WERI-Rb-1 (cell line): ENCODE measurements at regions not wholly inside any gene's neighbourhood (a gene's known extent, or its start where the extent isn't known, plus 50 kb on each side); places are given as distances from the start of the nearest gene placed in this dataset.

Experiments
- DNase-seq: peaks from one replicate; pipeline ENCODE4 v3.0.0-alpha.2; 2020
- H3K27ac ChIP-seq: fragments of 250-450 bp; sonication (Bioruptor Pico); 2 replicates; pipeline ENCODE4 v1.5.1; 2020; ENCODE audit warnings: mild to moderate bottlenecking, moderate library complexity
- H3K27me3 ChIP-seq: fragments of 250-450 bp; sonication (Bioruptor Pico); 2 replicates; pipeline ENCODE4 v1.5.1; 2021; ENCODE audit warnings: mild to moderate bottlenecking, low read depth, moderate library complexity; ENCODE audit not compliant: insufficient read depth, severe bottlenecking
- H3K36me3 ChIP-seq: fragments of 250-450 bp; sonication (Bioruptor Pico); 2 replicates; pipeline ENCODE4 v1.5.1; 2020; ENCODE audit warnings: mild to moderate bottlenecking, moderate library complexity
- H3K4me3 ChIP-seq: 2 replicates; pipeline ENCODE4 v1.5.1; 2011; ENCODE audit warnings: low read depth, mild to moderate bottlenecking, control low read depth, low read length
- H3K9me3 ChIP-seq: fragments of 250-450 bp; sonication (Bioruptor Pico); 2 replicates; pipeline ENCODE4 v1.5.1; 2021; ENCODE audit warnings: mild to moderate bottlenecking, moderate library complexity; ENCODE audit not compliant: severe bottlenecking
- TF ChIP-seq, protein P1 (sequence below): IDR thresholded peaks from 2 replicates; pipeline ENCODE4 v1.5.1; 2011; ENCODE audit warnings: low read depth, mild to moderate bottlenecking, control low read depth, inconsistent platforms, low read length

DNA sequence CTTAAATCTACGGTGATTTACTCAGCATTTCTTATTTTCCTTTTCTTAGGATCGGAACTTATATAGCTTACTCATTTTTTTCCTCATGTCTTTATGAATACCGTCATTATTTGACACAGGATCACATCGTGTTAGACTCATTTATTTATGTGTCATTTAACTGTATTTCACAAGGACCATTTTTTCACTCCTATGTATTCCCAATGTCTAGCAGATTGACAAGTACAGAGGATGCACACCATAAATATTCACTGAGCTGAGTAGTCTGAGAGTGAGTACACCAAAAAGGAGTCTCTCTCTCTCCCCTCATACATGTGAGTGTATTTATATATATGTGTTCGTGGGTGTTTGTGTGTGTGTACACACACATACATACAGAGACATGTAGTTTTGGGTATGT, 573.5 kb downstream of the RNF144A start:
- Histone ChIP-seq H3K36me3 (no peaks in the 10 kb centered on the region), H3K27me3 (peaks cover 6% of the 10 kb centered on the region), H3K27ac (no peak overlapping the region), H3K9me3 (no peaks in the 10 kb centered on the region), H3K4me3 (no peak overlapping the region)
- TF ChIP-seq, protein P1, sequence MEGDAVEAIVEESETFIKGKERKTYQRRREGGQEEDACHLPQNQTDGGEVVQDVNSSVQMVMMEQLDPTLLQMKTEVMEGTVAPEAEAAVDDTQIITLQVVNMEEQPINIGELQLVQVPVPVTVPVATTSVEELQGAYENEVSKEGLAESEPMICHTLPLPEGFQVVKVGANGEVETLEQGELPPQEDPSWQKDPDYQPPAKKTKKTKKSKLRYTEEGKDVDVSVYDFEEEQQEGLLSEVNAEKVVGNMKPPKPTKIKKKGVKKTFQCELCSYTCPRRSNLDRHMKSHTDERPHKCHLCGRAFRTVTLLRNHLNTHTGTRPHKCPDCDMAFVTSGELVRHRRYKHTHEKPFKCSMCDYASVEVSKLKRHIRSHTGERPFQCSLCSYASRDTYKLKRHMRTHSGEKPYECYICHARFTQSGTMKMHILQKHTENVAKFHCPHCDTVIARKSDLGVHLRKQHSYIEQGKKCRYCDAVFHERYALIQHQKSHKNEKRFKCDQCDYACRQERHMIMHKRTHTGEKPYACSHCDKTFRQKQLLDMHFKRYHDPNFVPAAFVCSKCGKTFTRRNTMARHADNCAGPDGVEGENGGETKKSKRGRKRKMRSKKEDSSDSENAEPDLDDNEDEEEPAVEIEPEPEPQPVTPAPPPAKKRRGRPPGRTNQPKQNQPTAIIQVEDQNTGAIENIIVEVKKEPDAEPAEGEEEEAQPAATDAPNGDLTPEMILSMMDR, result no peak
- DNase-seq, result no peak

DNA sequence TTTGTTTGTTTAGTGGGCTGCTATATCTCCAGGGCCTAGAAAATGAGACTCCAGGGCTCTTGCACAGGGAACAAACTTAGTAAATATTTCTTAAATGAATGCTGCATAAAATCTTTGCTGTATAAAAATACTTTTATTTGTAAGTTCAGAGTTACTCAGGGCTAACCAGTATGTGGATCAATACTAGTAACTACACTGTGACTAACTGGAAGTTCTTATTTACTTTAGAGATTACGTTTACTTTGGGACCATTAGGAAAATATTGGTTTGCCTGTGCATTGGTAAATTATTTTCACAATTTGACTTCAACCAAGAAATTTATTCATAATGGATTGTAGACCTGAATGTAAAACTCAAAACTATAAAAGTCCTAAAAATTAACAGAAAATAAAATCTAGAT, 575.5 kb downstream of the RNF144A start:
- no peaks in the 10 kb centered on the region for H3K36me3 ChIP-seq
- TF ChIP-seq, protein P1, result no peak
- H3K9me3 ChIP-seq, result no peaks in the 10 kb centered on the region
- DNase-seq, result no peak
- H3K27me3 ChIP-seq, result no peaks in the 10 kb centered on the region
- H3K27ac ChIP-seq, result no peak overlapping the region
- no peak overlapping the region for H3K4me3 ChIP-seq

DNA sequence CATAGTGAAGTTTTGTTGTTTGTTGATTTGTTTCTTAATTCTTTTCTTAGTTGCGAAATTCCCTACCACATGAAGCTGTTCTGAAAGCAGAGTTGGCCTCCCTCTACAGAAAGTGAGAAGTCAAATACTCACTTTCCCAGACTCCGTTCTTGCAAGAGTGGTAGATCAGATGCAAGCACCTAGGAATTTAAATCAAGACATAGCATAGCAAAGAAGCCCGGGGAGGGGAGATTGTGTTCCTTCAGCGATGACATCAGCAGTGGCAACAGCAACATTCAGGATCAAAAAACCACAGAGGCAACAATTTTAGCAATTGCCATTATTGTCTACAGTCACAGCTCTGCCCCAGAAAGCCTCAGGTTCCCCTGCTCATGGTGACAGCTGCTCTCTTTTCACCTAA, 580.0 kb downstream of the RNF144A start:
- TF ChIP-seq, protein P1, result no peak
- no peak for DNase-seq
- Histone ChIP-seq H3K27me3 (no peaks in the 10 kb centered on the region), H3K4me3 (no peak overlapping the region), H3K9me3 (no peaks in the 10 kb centered on the region), H3K36me3 (no peaks in the 10 kb centered on the region), H3K27ac (no peak overlapping the region)

DNA sequence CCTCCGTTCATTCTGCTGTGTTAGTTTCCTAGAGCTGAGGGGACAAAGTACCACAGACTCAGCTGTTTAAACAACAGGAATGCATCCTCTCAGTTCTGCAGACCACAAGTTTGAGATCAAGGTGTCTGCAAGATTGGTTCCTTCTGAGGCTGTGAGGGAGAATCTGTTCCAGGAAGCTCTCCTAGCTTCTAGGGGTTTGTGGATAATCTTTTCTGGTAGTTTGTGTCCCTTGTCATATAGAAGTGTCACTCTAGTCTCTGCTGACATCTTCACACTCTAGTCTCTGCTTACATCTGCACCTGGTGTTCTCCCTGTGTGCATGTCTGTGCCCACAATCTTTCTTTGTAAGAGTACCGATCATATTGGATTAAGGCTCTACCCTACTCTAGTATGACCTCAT, 581.8 kb downstream of the RNF144A start:
- DNase-seq, result no peak
- TF ChIP-seq, protein P1, result no peak
- no peak overlapping the region for H3K4me3 ChIP-seq
- no peaks in the 10 kb centered on the region for H3K27me3 ChIP-seq
- H3K36me3 ChIP-seq, result no peaks in the 10 kb centered on the region
- no peaks in the 10 kb centered on the region for H3K9me3 ChIP-seq
- H3K27ac ChIP-seq, result no peak overlapping the region

DNA sequence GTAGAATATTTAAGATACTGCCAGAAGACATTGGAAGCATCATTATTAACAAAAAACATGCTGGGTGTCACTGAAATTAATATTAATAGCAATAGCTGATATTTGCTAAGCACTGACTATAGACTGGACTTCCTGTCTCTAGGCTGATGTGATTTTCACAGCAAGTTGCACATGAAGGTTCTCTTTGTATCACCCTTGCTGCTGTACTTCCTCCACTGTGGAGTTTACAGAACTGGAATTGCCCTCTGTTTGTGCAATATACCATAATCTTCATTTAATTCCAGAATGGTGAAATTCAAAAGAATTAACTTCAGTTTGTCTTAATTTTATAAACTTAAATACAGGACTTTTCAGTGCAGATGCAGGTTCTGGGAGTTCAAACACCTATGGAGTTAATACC, 585.1 kb downstream of the RNF144A start:
- Histone ChIP-seq H3K9me3 (no peaks in the 10 kb centered on the region), H3K4me3 (no peak overlapping the region), H3K27me3 (no peaks in the 10 kb centered on the region), H3K27ac (no peak overlapping the region), H3K36me3 (no peaks in the 10 kb centered on the region)
- TF ChIP-seq, protein P1, result no peak
- DNase-seq, result no peak

DNA sequence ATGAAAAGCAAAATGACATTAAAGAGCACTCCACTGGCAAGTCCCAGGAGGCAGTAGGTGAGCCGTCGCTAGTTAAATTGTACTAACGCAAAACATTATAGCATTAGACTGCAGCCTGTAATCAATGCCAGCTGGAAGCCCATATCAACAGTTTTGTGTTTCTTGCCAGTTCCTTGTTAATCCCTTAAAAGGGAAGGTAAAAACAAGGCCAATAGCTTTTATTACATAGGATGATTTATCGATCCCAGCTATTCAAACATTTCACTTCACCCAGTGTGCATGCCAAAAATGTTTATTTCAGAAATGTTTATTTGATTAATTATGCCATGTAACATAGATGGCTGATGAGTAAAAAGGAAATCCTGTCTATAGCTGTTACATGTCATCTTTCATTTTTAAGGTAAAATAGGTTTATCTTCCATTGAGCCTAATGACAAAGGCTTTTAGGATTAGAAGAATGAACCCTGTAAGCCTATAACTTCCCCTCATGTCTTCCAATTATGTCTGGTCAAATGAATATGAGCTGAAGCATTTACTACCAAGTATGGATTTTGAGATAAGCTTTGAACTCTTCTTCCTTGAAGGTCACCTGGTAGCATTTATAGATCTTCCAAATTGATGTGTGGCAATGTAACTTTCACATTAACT, 591.2 kb downstream of the RNF144A start:
- Histone ChIP-seq H3K27me3 (no peaks in the 10 kb centered on the region), H3K9me3 (no peaks in the 10 kb centered on the region), H3K27ac (no peak overlapping the region), H3K4me3 (no peak overlapping the region), H3K36me3 (no peaks in the 10 kb centered on the region)
- no peak for DNase-seq
- TF ChIP-seq, protein P1, result no peak
